ENCODE measurements at regions not wholly inside any gene's neighbourhood (a gene's known extent, or its start where the extent isn't known, plus 50 kb on each side); places are given as distances from the start of the nearest gene placed in this dataset.

- TF ChIP-seq CTCF (IDR thresholded peaks at IDR 0.05; ENCODE audit: low read length) (no peak), EZH2 (IDR thresholded peaks at IDR 0.05; ENCODE audit: borderline replicate concordance, low read length) (no peak)
Observed at GRCh38 chr11:107157146-107157808, 139.0 kb upstream of the GUCY1A2 start.
